HepG2 (cell line): ENCODE measurements at regions not wholly inside any gene's neighbourhood (a gene's known extent, or its start where the extent isn't known, plus 50 kb on each side); places are given as distances from the start of the nearest gene placed in this dataset.

Experiments used
- ATAC-seq: fragments of 200-7000 bp; cut with Tn5 transposase; 3 replicates; pipeline ENCODE4 v1.9.1; 2020; ENCODE audit warnings: mild to moderate bottlenecking, moderate library complexity
- BruUV-seq: library from RNA; stranded (reverse); fragments of 400-500 nt; replicated peaks from 2 replicates; lab custom pipeline; 2021; lab: Mats Ljungman, UMichigan
- CTCF ChIA-PET: fragments of 300-600 bp; formaldehyde crosslinking; extraction: SDS; loops from one replicate; lab custom pipeline; 2021; ENCODE audit warnings: low total read pairs, inconsistent platforms, low intra/inter-chr PET ratio; lab: Yijun Ruan, JAX
- POLR2A ChIA-PET: fragments of 350-600 bp; sonication (Branson Sonifier 250); formaldehyde crosslinking; loops from one replicate; lab custom pipeline; 2020; ENCODE audit warnings: antibody characterized with exemption, inconsistent platforms; lab: Yijun Ruan, JAX
- DNase-seq: peaks from one replicate; pipeline ENCODE4 v3.0.0-alpha.2; 2015; ENCODE audit warnings: low spot score
- FAIRE-seq: peaks from 3 replicates; lab custom pipeline; 2011; peaks lifted over from hg19 to GRCh38; lab: Jason Lieb, UNC
- H2AFZ ChIP-seq: one replicate; pipeline ENCODE4 v1.6.1; 2011; ENCODE audit warnings: low read length, inconsistent platforms
- H3K27ac ChIP-seq: fragments of 300-600 bp; 3 replicates; pipeline ENCODE4 v1.8.0; 2011; ENCODE audit warnings: mixed run types, mild to moderate bottlenecking, mixed read lengths, low read length, inconsistent platforms; ENCODE audit not compliant: insufficient read depth; ENCODE audit errors: extremely low read length
- H3K27me3 ChIP-seq, 2 experiments: fragments of 200-600 bp in 1 of 2; 2 replicates in 1 of 2; 3 replicates in 1 of 2; pipeline versions ENCODE4 v1.6.0 to v1.8.0; 2011; ENCODE audit warnings: low read length in 2 of 2, mild to moderate bottlenecking in 2 of 2, moderate library complexity in 2 of 2, inconsistent platforms in 1 of 2; ENCODE audit not compliant: insufficient read depth in 2 of 2, control insufficient read depth in 1 of 2
- H3K36me3 ChIP-seq, 2 experiments: fragments of 200-600 bp in 1 of 2; replicated peaks in 1 of 2; 2 replicates in 1 of 2; 3 replicates in 1 of 2; pipeline versions ENCODE4 v1.5.1 to v1.8.0; 2011; ENCODE audit warnings: low read length in 2 of 2, inconsistent platforms in 1 of 2; ENCODE audit not compliant: insufficient read depth in 2 of 2, control insufficient read depth in 1 of 2
- H3K4me1 ChIP-seq: 2 replicates; pipeline ENCODE4 v1.5.1; 2012; ENCODE audit warnings: low read length, inconsistent platforms; ENCODE audit not compliant: insufficient read depth
- H3K4me2 ChIP-seq: 2 replicates; pipeline ENCODE4 v1.6.0; 2011; ENCODE audit warnings: low read depth, low read length, inconsistent platforms
- H3K4me3 ChIP-seq, 3 experiments: fragments of 200-600 bp in 1 of 3; sonication (generic), shearing (Covaris generic) in 1 of 3; replicated peaks in 1 of 3; 2 replicates each; pipeline ENCODE4 v1.5.1; 2011 to 2016; ENCODE audit warnings: low read length in 3 of 3, inconsistent platforms in 2 of 3, low read depth in 2 of 3, mild to moderate bottlenecking in 2 of 3, control low read depth in 1 of 3, mixed read lengths in 1 of 3; ENCODE audit not compliant: insufficient read depth in 1 of 3
- H3K79me2 ChIP-seq: one replicate; pipeline ENCODE4 v1.6.1; 2011; ENCODE audit warnings: low read length, inconsistent platforms; ENCODE audit not compliant: insufficient read depth
- H3K9ac ChIP-seq: 2 replicates; pipeline ENCODE4 v1.6.0; 2011; ENCODE audit warnings: mild to moderate bottlenecking, low read depth, low read length, inconsistent platforms; ENCODE audit not compliant: insufficient read depth
- H3K9me3 ChIP-seq: 2 replicates; pipeline ENCODE4 v1.5.1; 2012; ENCODE audit warnings: mild to moderate bottlenecking, low read length
- H4K20me1 ChIP-seq: 2 replicates; pipeline ENCODE4 v1.6.0; 2011; ENCODE audit warnings: inconsistent platforms, mild to moderate bottlenecking, low read length, moderate library complexity; ENCODE audit not compliant: insufficient read depth
- KDM6A ChIP-seq: IDR thresholded peaks from 2 replicates; pipeline ENCODE4 v1.6.1; 2016; ENCODE audit warnings: low read depth
- NAIF1 ChIP-seq: sonication (generic); formaldehyde crosslinking; IDR thresholded peaks from 2 replicates; pipeline ENCODE4 v1.5.0; 2020; ENCODE audit warnings: mild to moderate bottlenecking, missing genetic modification reagents, borderline replicate concordance
- SMARCC2 ChIP-seq: fragments of 450-650 bp; IDR thresholded peaks from 2 replicates; pipeline ENCODE4 v1.6.1; 2017; ENCODE audit warnings: antibody characterized with exemption, mild to moderate bottlenecking
- ZNF652 ChIP-seq: IDR thresholded peaks from 2 replicates; pipeline ENCODE4 v1.6.1; 2016; ENCODE audit warnings: low read depth, borderline replicate concordance
- ZZZ3 ChIP-seq: sonication (generic); formaldehyde crosslinking; IDR thresholded peaks from 2 replicates; pipeline ENCODE4 v1.4.0; 2020; ENCODE audit warnings: missing genetic modification reagents, mild to moderate bottlenecking, borderline replicate concordance
- WGBS: methylation state at CpG from one replicate; pipeline ENCODE4 v1.1.6; 2017; ENCODE audit warnings: low lambda C conversion rate; 5-methylcytosine and 5-hydroxymethylcytosine counted together
- in situ Hi-C: cut with HindIII; loops from 2 replicates; pipeline ENCODE4 v1.10.0; 2017; ENCODE audit warnings: low pct_unique_long_range_greater_than_20kb; ENCODE audit not compliant: extremely low pct_ligation_motif_present
- intact Hi-C: fragments of 100-400 bp; cut with micrococcal nuclease; formaldehyde crosslinking; loops from one replicate; pipeline ENCODE4 v1.10.0; 2022; ENCODE audit not compliant: unreplicated experiment
- TF ChIP-seq, protein P1 (sequence below): sonication (generic); formaldehyde crosslinking; IDR thresholded peaks from 2 replicates; pipeline ENCODE4 v1.5.0; 2020; ENCODE audit warnings: mild to moderate bottlenecking, missing genetic modification reagents
- TF ChIP-seq, protein P2 (sequence below): sonication (generic); formaldehyde crosslinking; IDR thresholded peaks from 2 replicates; pipeline ENCODE4 v1.8.0; 2022; ENCODE audit warnings: missing genetic modification reagents, mild to moderate bottlenecking, moderate library complexity, borderline replicate concordance

- in situ Hi-C loops = no loop called here
- H3K4me2 ChIP-seq = no peak overlapping the region
- FAIRE-seq = no peak
Observed at GRCh38 chr10:35995485-35995884, 353.4 kb upstream of the FZD8 start.

More at GRCh38 chr10:35995485-35995884, 353.4 kb upstream of the FZD8 start:
- intact Hi-C loops = no loop called here
- Histone ChIP-seq H2AFZ (no peak overlapping the region), H3K36me3 (no peaks in the 10 kb centered on the region), H3K9ac (no peak overlapping the region), H4K20me1 (no peaks in the 10 kb centered on the region), H3K27me3 (no peaks in the 10 kb centered on the region; a peak in 1 of 5 replicates), H3K79me2 (no peaks in the 10 kb centered on the region), H3K4me1 (no peaks in the 10 kb centered on the region), H3K4me3 (no peak overlapping the region), H3K9me3 (no peaks in the 10 kb centered on the region), H3K27ac (no peak overlapping the region)
- CTCF ChIA-PET = no interaction called here
- ATAC-seq (no peak), DNase-seq (no peak)
- TF ChIP-seq KDM6A (CRISPR knock-in tag) (no peak), NAIF1 (CRISPR knock-in tag) (no peak), SMARCC2 (no peak), ZZZ3 (no peak), ZNF652 (CRISPR knock-in tag) (no peak)
- TF ChIP-seq, protein P1, sequence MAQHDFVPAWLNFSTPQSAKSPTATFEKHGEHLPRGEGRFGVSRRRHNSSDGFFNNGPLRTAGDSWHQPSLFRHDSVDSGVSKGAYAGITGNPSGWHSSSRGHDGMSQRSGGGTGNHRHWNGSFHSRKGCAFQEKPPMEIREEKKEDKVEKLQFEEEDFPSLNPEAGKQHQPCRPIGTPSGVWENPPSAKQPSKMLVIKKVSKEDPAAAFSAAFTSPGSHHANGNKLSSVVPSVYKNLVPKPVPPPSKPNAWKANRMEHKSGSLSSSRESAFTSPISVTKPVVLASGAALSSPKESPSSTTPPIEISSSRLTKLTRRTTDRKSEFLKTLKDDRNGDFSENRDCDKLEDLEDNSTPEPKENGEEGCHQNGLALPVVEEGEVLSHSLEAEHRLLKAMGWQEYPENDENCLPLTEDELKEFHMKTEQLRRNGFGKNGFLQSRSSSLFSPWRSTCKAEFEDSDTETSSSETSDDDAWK = no peak
- TF ChIP-seq, protein P2, sequence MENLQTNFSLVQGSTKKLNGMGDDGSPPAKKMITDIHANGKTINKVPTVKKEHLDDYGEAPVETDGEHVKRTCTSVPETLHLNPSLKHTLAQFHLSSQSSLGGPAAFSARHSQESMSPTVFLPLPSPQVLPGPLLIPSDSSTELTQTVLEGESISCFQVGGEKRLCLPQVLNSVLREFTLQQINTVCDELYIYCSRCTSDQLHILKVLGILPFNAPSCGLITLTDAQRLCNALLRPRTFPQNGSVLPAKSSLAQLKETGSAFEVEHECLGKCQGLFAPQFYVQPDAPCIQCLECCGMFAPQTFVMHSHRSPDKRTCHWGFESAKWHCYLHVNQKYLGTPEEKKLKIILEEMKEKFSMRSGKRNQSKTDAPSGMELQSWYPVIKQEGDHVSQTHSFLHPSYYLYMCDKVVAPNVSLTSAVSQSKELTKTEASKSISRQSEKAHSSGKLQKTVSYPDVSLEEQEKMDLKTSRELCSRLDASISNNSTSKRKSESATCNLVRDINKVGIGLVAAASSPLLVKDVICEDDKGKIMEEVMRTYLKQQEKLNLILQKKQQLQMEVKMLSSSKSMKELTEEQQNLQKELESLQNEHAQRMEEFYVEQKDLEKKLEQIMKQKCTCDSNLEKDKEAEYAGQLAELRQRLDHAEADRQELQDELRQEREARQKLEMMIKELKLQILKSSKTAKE (CRISPR knock-in tag) = no peak
- POLR2A ChIA-PET = no interaction called here
- no TSS peak for BruUV-seq
- 8% methylated on average over 2 of the region's 4 CpGs for WGBS
